ENCODE measurements at regions not wholly inside any gene's neighbourhood (a gene's known extent, or its start where the extent isn't known, plus 50 kb on each side); places are given as distances from the start of the nearest gene placed in this dataset.

DNA sequence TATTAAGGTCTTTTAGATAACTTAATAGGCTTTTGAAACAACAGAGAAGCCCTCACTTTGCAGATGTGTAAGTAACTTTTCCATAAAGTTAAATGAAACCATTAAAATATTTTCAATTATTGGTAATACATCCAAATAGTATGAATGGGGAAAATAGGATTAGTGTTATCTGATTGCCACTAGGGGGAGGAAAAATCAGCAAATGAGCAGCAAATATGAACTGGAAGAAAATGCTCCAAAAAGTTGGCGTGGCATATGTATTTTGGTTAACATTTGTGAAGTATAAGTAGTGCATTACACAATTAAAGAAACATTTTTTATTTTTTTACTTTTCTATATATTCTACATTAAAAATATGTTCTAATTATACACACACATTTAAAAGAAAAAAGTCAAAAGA is 259.8 kb upstream of the ANO5 start:
- TF ChIP-seq, protein P1, sequence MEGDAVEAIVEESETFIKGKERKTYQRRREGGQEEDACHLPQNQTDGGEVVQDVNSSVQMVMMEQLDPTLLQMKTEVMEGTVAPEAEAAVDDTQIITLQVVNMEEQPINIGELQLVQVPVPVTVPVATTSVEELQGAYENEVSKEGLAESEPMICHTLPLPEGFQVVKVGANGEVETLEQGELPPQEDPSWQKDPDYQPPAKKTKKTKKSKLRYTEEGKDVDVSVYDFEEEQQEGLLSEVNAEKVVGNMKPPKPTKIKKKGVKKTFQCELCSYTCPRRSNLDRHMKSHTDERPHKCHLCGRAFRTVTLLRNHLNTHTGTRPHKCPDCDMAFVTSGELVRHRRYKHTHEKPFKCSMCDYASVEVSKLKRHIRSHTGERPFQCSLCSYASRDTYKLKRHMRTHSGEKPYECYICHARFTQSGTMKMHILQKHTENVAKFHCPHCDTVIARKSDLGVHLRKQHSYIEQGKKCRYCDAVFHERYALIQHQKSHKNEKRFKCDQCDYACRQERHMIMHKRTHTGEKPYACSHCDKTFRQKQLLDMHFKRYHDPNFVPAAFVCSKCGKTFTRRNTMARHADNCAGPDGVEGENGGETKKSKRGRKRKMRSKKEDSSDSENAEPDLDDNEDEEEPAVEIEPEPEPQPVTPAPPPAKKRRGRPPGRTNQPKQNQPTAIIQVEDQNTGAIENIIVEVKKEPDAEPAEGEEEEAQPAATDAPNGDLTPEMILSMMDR (IDR thresholded peaks at IDR 0.05), result no peak
- no peak for TF ChIP-seq POLR2AphosphoS5 (IDR thresholded peaks at IDR 0.05)

Data from sigmoid colon (tissue), 4 donors.